NT2/D1 (cell line): ENCODE measurements at regions not wholly inside any gene's neighbourhood (a gene's known extent, or its start where the extent isn't known, plus 50 kb on each side); places are given as distances from the start of the nearest gene placed in this dataset.

Source experiments
- YY1 ChIP-seq: IDR thresholded peaks from 2 replicates; pipeline ENCODE4 v1.6.1; 2011; ENCODE audit not compliant: insufficient read length, insufficient read depth
- ZNF274 ChIP-seq: IDR thresholded peaks from 2 replicates; pipeline ENCODE4 v1.6.1; 2011; ENCODE audit warnings: mild to moderate bottlenecking, low read depth, low read length

DNA sequence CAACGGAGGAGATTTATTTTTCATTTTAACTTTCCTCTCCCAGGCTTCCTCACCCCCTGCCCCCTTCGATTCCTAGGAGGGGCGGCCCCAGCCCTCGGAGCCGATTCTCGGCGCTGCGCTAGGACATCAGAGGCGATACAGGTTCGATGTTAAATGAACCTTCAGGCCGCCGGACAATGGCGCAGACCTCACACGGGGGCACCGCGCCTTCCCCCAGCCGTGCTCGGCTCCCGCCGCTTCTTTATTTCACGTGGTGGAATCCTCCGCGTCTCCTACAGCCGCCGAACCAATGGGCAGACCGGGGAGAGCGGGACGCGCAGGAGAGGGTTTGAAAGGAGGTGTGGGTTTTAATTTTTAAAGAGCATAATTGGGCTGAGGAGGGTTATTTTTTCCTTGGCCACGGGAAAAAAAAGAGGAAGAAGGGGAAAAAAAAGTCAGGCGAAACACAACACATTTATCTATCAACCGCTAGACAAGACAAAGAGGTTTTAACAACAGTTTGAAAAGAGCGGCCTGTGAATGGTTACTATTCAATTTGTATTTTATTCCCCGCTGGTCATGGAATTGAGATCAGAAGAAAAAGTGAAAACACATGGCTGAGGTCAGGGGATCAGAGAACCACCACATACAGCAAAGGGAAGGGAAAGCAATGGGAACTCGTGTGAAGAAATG is 126.8 kb downstream of the TMEM174 start:
- TF ChIP-seq YY1 (no peak), ZNF274 (no peak)
